ENCODE measurements at regions not wholly inside any gene's neighbourhood (a gene's known extent, or its start where the extent isn't known, plus 50 kb on each side); places are given as distances from the start of the nearest gene placed in this dataset.

DNA sequence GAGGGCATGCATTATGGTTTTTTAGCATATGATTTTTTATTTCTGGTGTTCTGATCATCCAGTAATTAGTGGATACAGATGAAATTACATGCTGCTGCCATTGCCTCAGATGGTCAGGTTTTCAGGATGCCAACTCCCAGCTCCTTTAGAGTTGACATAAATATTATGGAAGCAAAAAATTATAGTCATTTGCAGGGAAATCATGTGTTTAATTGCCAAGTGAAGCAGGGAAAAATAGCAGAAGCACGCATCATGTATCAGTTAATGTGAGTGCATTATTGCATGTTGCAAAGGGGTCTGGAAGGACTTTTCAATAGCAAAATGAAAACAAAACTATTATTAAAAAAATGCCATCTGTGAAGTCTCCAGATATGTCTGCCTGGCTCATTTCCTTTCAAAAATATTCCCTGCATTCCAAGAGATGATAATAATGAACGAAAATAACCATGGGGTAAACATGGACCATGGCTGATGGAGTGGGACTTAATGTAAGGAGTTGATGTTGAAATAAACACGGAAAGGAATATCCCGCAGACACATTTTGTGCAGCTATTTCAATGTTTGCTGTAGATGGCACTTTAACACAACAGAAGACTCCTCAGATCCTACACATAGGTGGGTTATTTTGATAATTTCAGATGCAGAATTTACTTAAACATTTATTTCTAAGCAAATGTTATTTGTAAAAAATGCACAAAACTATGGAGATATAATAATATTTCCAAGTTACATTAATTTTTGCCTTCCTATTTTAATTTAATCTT is 87.7 kb upstream of the DYNAP start:
- 58 to 62% (median 60%) methylated on average over 4 of the region's 4 CpGs for WGBS, 4 donors
- Histone ChIP-seq H3K27ac (no peak overlapping the region), H3K27me3 (no peaks in the 10 kb centered on the region), H3K4me1 (replicated peaks in 1 of 2) (no peaks in the 10 kb centered on the region), H3K9me3 (replicated peaks in 1 of 3) (no peaks in the 10 kb centered on the region), H3K4me3 (no peak overlapping the region), H3K36me3 (replicated peaks in 1 of 2) (no peaks in the 10 kb centered on the region)
- no peak for DNase-seq
- intact Hi-C loops (cut with DNase I), result no loop called here
- TF ChIP-seq, protein P1, sequence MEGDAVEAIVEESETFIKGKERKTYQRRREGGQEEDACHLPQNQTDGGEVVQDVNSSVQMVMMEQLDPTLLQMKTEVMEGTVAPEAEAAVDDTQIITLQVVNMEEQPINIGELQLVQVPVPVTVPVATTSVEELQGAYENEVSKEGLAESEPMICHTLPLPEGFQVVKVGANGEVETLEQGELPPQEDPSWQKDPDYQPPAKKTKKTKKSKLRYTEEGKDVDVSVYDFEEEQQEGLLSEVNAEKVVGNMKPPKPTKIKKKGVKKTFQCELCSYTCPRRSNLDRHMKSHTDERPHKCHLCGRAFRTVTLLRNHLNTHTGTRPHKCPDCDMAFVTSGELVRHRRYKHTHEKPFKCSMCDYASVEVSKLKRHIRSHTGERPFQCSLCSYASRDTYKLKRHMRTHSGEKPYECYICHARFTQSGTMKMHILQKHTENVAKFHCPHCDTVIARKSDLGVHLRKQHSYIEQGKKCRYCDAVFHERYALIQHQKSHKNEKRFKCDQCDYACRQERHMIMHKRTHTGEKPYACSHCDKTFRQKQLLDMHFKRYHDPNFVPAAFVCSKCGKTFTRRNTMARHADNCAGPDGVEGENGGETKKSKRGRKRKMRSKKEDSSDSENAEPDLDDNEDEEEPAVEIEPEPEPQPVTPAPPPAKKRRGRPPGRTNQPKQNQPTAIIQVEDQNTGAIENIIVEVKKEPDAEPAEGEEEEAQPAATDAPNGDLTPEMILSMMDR (IDR thresholded peaks at IDR 0.05), result no peak
- no peak for TF ChIP-seq POLR2A (IDR thresholded peaks at IDR 0.05)

DNA sequence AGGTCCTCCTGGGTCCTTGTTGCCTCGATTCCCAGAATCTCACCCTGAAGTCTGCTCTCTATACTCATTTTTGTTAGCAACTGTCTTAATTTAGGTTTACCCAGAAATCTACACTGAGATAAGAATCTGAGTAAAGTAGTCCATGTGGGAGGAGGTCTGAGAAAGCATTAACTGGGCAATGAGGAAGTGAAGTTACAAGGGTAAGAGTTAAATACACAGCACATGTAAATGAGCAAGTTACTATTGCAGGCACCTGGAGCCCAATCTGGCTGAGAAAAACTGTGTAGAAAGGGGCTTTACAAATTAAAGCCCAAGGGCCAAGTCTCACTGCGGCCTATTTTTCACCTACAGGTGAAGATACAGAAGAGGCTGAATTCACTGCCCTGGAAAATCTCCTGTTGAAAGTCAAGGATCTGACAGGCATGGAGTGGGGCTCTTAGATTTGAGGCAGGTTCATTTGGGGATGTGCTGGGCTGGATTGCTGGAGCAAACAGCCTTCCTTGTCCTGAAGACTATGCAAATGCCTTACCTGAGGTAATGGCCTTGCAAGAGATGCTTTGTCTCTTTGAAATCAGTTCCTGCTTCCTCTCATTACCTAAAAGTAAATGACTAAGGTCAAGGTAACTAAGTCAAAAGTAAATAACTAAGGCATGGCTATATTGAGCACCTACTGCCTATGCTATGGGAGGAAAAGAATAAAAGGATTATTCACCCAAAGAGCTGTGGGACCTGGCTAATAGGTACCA is 84.4 kb upstream of the DYNAP start:
- no peaks in the 10 kb centered on the region for H3K4me1 ChIP-seq (replicated peaks in 1 of 2)
- H3K36me3 ChIP-seq (replicated peaks in 1 of 2), result no peaks in the 10 kb centered on the region
- H3K9me3 ChIP-seq (replicated peaks in 1 of 3), result no peaks in the 10 kb centered on the region
- no peaks in the 10 kb centered on the region for H3K27me3 ChIP-seq
- H3K4me3 ChIP-seq, result no peak overlapping the region
- TF ChIP-seq POLR2A (IDR thresholded peaks at IDR 0.05), result no peak
- TF ChIP-seq, protein P1 (IDR thresholded peaks at IDR 0.05), result no peak
- intact Hi-C loops (cut with DNase I), result no loop called here
- H3K27ac ChIP-seq, result no peak overlapping the region
- 75 to 86% (median 82%) methylated on average over 2 of the region's 2 CpGs for WGBS, 4 donors
- no peak for DNase-seq

DNA sequence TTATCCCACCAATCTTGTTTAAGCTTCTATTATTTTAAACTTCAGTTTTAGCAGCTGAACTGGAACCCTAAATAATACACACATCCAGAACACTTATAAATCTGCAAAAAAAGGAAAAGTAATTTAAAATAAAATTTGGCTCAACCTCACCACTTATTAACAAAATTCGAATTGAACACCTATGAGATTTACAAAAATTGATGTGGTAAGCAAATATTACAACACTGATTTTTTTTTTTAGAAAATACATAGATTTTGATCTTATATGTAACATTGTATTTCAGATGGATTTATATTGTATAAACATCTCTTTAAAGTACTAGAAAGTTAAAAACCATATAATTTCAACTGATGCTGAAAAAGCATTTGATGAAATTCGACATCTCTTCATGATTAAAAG is 81.3 kb upstream of the DYNAP start:
- WGBS, 4 donors, result 52 to 80% (median 68%) methylated on average over 2 of the region's 2 CpGs
- Histone ChIP-seq H3K9me3 (replicated peaks in 1 of 3) (no peaks in the 10 kb centered on the region), H3K4me3 (no peak overlapping the region), H3K36me3 (replicated peaks in 1 of 2) (no peaks in the 10 kb centered on the region), H3K4me1 (replicated peaks in 1 of 2) (no peaks in the 10 kb centered on the region), H3K27ac (no peak overlapping the region), H3K27me3 (no peaks in the 10 kb centered on the region)
- TF ChIP-seq, protein P1 (IDR thresholded peaks at IDR 0.05), result no peak
- TF ChIP-seq POLR2A (IDR thresholded peaks at IDR 0.05), result no peak
- intact Hi-C loops (cut with DNase I), result no loop called here
- no peak for DNase-seq

DNA sequence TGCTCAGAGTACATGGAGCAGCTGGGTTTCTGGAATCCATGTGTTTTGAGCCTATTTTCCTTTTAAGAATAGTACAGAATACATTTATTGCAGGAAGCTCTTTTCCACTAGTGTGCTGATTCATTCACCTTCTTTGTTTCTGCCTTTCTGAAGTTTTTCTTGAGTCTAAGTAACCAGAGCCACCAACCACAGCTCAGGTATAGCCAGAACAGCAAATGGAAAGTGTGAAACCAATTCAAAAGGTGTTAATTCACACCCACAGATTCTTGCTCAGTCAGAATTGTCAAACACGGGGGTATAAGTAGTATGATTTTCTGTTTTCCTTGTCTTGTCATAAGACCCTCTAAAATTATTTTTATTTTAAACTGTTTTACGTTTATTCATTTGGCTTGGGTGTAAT is 75.9 kb upstream of the DYNAP start:
- H3K27me3 ChIP-seq, result no peaks in the 10 kb centered on the region
- DNase-seq, result no peak
- no peak overlapping the region for H3K27ac ChIP-seq
- H3K4me3 ChIP-seq, result no peak overlapping the region
- H3K36me3 ChIP-seq (replicated peaks in 1 of 2), result no peaks in the 10 kb centered on the region
- H3K4me1 ChIP-seq (replicated peaks in 1 of 2), result no peaks in the 10 kb centered on the region
- 48 to 51% (median 50%) methylated on average over 2 of the region's 2 CpGs for WGBS, 4 donors
- intact Hi-C loops (cut with DNase I), result no loop called here
- TF ChIP-seq, protein P1 (IDR thresholded peaks at IDR 0.05), result no peak
- TF ChIP-seq POLR2A (IDR thresholded peaks at IDR 0.05), result no peak
- no peaks in the 10 kb centered on the region for H3K9me3 ChIP-seq (replicated peaks in 1 of 3)
